HCT116 (cell line): ENCODE measurements at regions not wholly inside any gene's neighbourhood (a gene's known extent, or its start where the extent isn't known, plus 50 kb on each side); places are given as distances from the start of the nearest gene placed in this dataset.

ENCODE experiments used
- ATAC-seq: fragments of 200-7000 bp; cut with Tn5 transposase; 2 replicates; pipeline ENCODE4 v1.9.1; 2020; ENCODE audit warnings: mild to moderate bottlenecking, moderate library complexity
- BruUV-seq: library from RNA; stranded (reverse); fragments of 400-500 nt; replicated peaks from 2 replicates; lab custom pipeline; 2021; lab: Mats Ljungman, UMichigan
- CTCF ChIA-PET: fragments of 300-600 bp; sonication (Branson Sonifier 250); formaldehyde crosslinking; loops from one replicate; lab custom pipeline; 2021; ENCODE audit warnings: antibody characterized with exemption; lab: Charles Lee
- POLR2A ChIA-PET: fragments of 300-600, 350-600 bp; sonication (Branson Sonifier 250); formaldehyde crosslinking; loops from one replicate; lab custom pipeline; 2021; ENCODE audit warnings: antibody characterized with exemption; lab: Charles Lee
- RAD21 ChIA-PET, 2 experiments: fragments of 300-600 bp; sonication (Branson Sonifier 250); formaldehyde crosslinking; loops; one replicate each; lab custom pipeline; 2023; ENCODE audit warnings: low total read pairs in 2 of 2; ENCODE audit not compliant: uncharacterized antibody in 2 of 2, unreplicated experiment in 2 of 2, low non-redundant PET in 1 of 2; lab: Charles Lee
- DNase-seq: peaks from one replicate; pipeline ENCODE4 v3.0.0-alpha.2; 2010; ENCODE audit warnings: low read depth, low spot score
- H2AFZ ChIP-seq: fragments of 200-600 bp; shearing (Covaris generic), sonication (generic); 2 replicates; pipeline ENCODE4 v1.6.1; 2017; ENCODE audit warnings: low read depth, mixed run types, mixed read lengths, antibody characterized with exemption, low read length; ENCODE audit not compliant: poor library complexity, severe bottlenecking
- H3K27ac ChIP-seq: 2 replicates; pipeline ENCODE4 v1.5.1; 2012; ENCODE audit warnings: low read depth, low read length
- H3K27me3 ChIP-seq: fragments of 200-600 bp; sonication (generic); 2 replicates; pipeline ENCODE4 v1.6.1; 2016; ENCODE audit warnings: mixed run types, low read length, mixed read lengths; ENCODE audit not compliant: insufficient read depth
- H3K36me3 ChIP-seq, 2 experiments: fragments of 200-500 bp in 1 of 2; fragments of 200-600 bp in 1 of 2; sonication (Bioruptor generic) in 1 of 2; sonication (generic) in 1 of 2; 2 replicates each; pipeline versions ENCODE4 v1.5.1 to v1.6.1; 2014 to 2016; ENCODE audit warnings: low read length in 2 of 2, inconsistent platforms in 1 of 2, mixed read lengths in 1 of 2, mixed run types in 1 of 2; ENCODE audit not compliant: insufficient read depth in 2 of 2, control insufficient read depth in 1 of 2
- H3K4me1 ChIP-seq, 2 experiments: fragments of 200-600 bp in 1 of 2; sonication (generic) in 1 of 2; 2 replicates each; pipeline versions ENCODE4 v1.5.1 to v1.6.1; 2012 to 2017; ENCODE audit warnings: low read length in 2 of 2, inconsistent platforms in 1 of 2, mild to moderate bottlenecking in 1 of 2, mixed read lengths in 1 of 2, mixed run types in 1 of 2, moderate library complexity in 1 of 2; ENCODE audit not compliant: insufficient read depth in 2 of 2, control insufficient read depth in 1 of 2
- H3K4me2 ChIP-seq: fragments of 200-600 bp; sonication (generic); 2 replicates; pipeline ENCODE4 v1.6.1; 2017; ENCODE audit warnings: mixed run types, low read length, mixed read lengths
- H3K4me3 ChIP-seq, 2 experiments: fragments of 200-600 bp in 1 of 2; sonication (generic) in 1 of 2; replicated peaks in 1 of 2; 2 replicates each; pipeline ENCODE4 v1.5.1; 2011 to 2016; ENCODE audit warnings: low read length in 2 of 2, control low read depth in 1 of 2, low read depth in 1 of 2, mild to moderate bottlenecking in 1 of 2, mixed read lengths in 1 of 2, mixed run types in 1 of 2
- H3K79me2 ChIP-seq: fragments of 200-600 bp; sonication (generic); 2 replicates; pipeline ENCODE4 v1.6.1; 2017; ENCODE audit warnings: mild to moderate bottlenecking, mixed run types, low read length, moderate library complexity, mixed read lengths; ENCODE audit not compliant: insufficient read depth
- H3K9ac ChIP-seq: fragments of 200-600 bp; sonication (generic); 2 replicates; pipeline ENCODE4 v1.6.1; 2016; ENCODE audit warnings: low read length, mixed read lengths
- H3K9me2 ChIP-seq: fragments of 200-600 bp; sonication (generic), shearing (Covaris generic); 2 replicates; pipeline ENCODE4 v1.6.1; 2017; ENCODE audit warnings: mixed run types, mild to moderate bottlenecking, moderate library complexity; ENCODE audit not compliant: insufficient read depth
- H3K9me3 ChIP-seq, 2 experiments: fragments of 200-500 bp in 1 of 2; fragments of 200-600 bp in 1 of 2; sonication (Bioruptor generic) in 1 of 2; sonication (generic) in 1 of 2; 2 replicates each; pipeline ENCODE4 v1.6.1; 2014 to 2017; ENCODE audit warnings: low read length in 2 of 2, mixed read lengths in 2 of 2, inconsistent platforms in 1 of 2, low read depth in 1 of 2, mild to moderate bottlenecking in 1 of 2, mixed run types in 1 of 2, moderate library complexity in 1 of 2; ENCODE audit not compliant: control insufficient read depth in 1 of 2, insufficient read depth in 1 of 2
- H4K20me1 ChIP-seq: fragments of 200-600 bp; sonication (generic), shearing (Covaris generic); 2 replicates; pipeline ENCODE4 v1.6.1; 2017; ENCODE audit warnings: mixed run types, mild to moderate bottlenecking, moderate library complexity; ENCODE audit not compliant: insufficient read depth
- CBX3 ChIP-seq: IDR thresholded peaks from 2 replicates; pipeline ENCODE4 v1.6.1; 2012; ENCODE audit warnings: low read depth
- ELF1 ChIP-seq: IDR thresholded peaks from 2 replicates; pipeline ENCODE4 v1.6.1; 2012; ENCODE audit warnings: low read depth, borderline replicate concordance
- EZH2 ChIP-seq: fragments of 200-600 bp; sonication (generic); IDR thresholded peaks from 2 replicates; pipeline ENCODE4 v1.6.1; 2017; ENCODE audit warnings: antibody characterized with exemption, mixed run types
- JUND ChIP-seq: IDR thresholded peaks from 2 replicates; pipeline ENCODE4 v1.6.1; 2012
- RAD21 ChIP-seq: IDR thresholded peaks from 2 replicates; pipeline ENCODE4 v1.6.1; 2012; ENCODE audit warnings: low read depth, mild to moderate bottlenecking
- SIN3A ChIP-seq: IDR thresholded peaks from 2 replicates; pipeline ENCODE4 v1.6.1; 2012; ENCODE audit warnings: low read depth
- SP1 ChIP-seq: IDR thresholded peaks from 2 replicates; pipeline ENCODE4 v1.6.1; 2012; ENCODE audit warnings: low read depth
- TCF7L2 ChIP-seq: IDR thresholded peaks from 2 replicates; pipeline ENCODE4 v1.7.0; 2011; ENCODE audit warnings: borderline replicate concordance, inconsistent platforms; ENCODE audit not compliant: insufficient read depth, insufficient read length; ENCODE audit errors: extremely low read depth
- YY1 ChIP-seq: IDR thresholded peaks from 2 replicates; pipeline ENCODE4 v1.6.1; 2011; ENCODE audit warnings: low read length, low read depth, moderate library complexity, mild to moderate bottlenecking; ENCODE audit not compliant: insufficient replicate concordance; ENCODE audit errors: extremely low read depth
- ZNF274 ChIP-seq: fragments of 200-500 bp; sonication (Bioruptor generic); IDR thresholded peaks from 2 replicates; pipeline ENCODE4 v1.6.1; 2014; ENCODE audit warnings: mild to moderate bottlenecking, low read depth, low read length, inconsistent platforms
- intact Hi-C: fragments of 100-400 bp; cut with micrococcal nuclease; formaldehyde crosslinking; loops from 2 replicates; pipeline ENCODE4 v1.10.0; 2022
- TF ChIP-seq, protein P1 (sequence below), 3 experiments: fragments of 200-600 bp in 1 of 3; sonication (generic) in 1 of 3; IDR thresholded peaks in 2 of 3; conservative IDR thresholded peaks in 1 of 3; 2 replicates each; pipeline ENCODE4 v1.5.1; 2012 to 2017; ENCODE audit warnings: low read depth in 2 of 3, low read length in 2 of 3, antibody characterized with exemption in 1 of 3, borderline replicate concordance in 1 of 3, control low read depth in 1 of 3, mild to moderate bottlenecking in 1 of 3, mixed read lengths in 1 of 3, mixed run types in 1 of 3, moderate library complexity in 1 of 3; ENCODE audit not compliant: insufficient read depth in 1 of 3
- TF ChIP-seq, protein P2 (sequence below): IDR thresholded peaks from 2 replicates; pipeline ENCODE4 v1.6.1; 2012; ENCODE audit warnings: low read depth

DNA sequence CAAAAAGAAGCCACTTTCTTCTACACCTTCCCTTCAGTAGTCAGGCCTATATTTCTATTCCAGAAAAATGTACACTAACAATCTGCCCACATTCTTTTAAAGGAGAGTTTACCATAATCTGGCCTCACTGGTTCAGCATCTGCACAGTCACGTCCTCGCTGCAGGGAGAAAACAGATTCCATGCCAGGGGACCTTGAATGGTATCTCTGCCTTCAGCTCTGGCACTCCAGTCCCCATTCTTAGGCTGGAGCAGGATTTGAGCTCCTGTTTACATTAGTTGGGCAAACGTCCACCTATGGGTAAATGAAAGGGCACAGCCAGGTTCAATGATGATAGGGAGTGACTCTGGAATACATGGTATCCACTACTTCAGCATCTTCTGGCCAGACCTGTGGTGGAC is 371.0 kb upstream of the MTPN start:
- CTCF ChIA-PET: no interaction called here

More for the DNA sequence above, 371.0 kb upstream of the MTPN start:
- H3K27me3 ChIP-seq: no peaks in the 10 kb centered on the region
- H2AFZ ChIP-seq: no peak overlapping the region
- H3K4me3 ChIP-seq: no peak overlapping the region
- no peak for DNase-seq
- ATAC-seq: no peak
- no peaks in the 10 kb centered on the region for H4K20me1 ChIP-seq
- H3K9me3 ChIP-seq: no peaks in the 10 kb centered on the region
- RAD21 ChIA-PET: no interaction called here
- intact Hi-C loops: no loop called here
- H3K9ac ChIP-seq: no peak overlapping the region
- H3K4me1 ChIP-seq: no peaks in the 10 kb centered on the region
- no peaks in the 10 kb centered on the region for H3K9me2 ChIP-seq
- H3K4me2 ChIP-seq: no peak overlapping the region
- no peak for TF ChIP-seq JUND
- TF ChIP-seq, protein P1, sequence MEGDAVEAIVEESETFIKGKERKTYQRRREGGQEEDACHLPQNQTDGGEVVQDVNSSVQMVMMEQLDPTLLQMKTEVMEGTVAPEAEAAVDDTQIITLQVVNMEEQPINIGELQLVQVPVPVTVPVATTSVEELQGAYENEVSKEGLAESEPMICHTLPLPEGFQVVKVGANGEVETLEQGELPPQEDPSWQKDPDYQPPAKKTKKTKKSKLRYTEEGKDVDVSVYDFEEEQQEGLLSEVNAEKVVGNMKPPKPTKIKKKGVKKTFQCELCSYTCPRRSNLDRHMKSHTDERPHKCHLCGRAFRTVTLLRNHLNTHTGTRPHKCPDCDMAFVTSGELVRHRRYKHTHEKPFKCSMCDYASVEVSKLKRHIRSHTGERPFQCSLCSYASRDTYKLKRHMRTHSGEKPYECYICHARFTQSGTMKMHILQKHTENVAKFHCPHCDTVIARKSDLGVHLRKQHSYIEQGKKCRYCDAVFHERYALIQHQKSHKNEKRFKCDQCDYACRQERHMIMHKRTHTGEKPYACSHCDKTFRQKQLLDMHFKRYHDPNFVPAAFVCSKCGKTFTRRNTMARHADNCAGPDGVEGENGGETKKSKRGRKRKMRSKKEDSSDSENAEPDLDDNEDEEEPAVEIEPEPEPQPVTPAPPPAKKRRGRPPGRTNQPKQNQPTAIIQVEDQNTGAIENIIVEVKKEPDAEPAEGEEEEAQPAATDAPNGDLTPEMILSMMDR (IDR thresholded peaks at IDR 0.05 in 2 of 3, conservative IDR thresholded peaks at IDR 0.05 in 1 of 3; ENCODE audit: borderline replicate concordance in 1 of 3, insufficient read depth in 1 of 3, low read depth in 2 of 3, low read length in 2 of 3): no peak
- no peak for TF ChIP-seq EZH2
- TF ChIP-seq YY1: no peak
- no peak for TF ChIP-seq TCF7L2
- no peak for TF ChIP-seq SP1
- TF ChIP-seq RAD21: no peak
- TF ChIP-seq ELF1: no peak
- TF ChIP-seq SIN3A: no peak
- no peak for TF ChIP-seq CBX3
- TF ChIP-seq, protein P2, sequence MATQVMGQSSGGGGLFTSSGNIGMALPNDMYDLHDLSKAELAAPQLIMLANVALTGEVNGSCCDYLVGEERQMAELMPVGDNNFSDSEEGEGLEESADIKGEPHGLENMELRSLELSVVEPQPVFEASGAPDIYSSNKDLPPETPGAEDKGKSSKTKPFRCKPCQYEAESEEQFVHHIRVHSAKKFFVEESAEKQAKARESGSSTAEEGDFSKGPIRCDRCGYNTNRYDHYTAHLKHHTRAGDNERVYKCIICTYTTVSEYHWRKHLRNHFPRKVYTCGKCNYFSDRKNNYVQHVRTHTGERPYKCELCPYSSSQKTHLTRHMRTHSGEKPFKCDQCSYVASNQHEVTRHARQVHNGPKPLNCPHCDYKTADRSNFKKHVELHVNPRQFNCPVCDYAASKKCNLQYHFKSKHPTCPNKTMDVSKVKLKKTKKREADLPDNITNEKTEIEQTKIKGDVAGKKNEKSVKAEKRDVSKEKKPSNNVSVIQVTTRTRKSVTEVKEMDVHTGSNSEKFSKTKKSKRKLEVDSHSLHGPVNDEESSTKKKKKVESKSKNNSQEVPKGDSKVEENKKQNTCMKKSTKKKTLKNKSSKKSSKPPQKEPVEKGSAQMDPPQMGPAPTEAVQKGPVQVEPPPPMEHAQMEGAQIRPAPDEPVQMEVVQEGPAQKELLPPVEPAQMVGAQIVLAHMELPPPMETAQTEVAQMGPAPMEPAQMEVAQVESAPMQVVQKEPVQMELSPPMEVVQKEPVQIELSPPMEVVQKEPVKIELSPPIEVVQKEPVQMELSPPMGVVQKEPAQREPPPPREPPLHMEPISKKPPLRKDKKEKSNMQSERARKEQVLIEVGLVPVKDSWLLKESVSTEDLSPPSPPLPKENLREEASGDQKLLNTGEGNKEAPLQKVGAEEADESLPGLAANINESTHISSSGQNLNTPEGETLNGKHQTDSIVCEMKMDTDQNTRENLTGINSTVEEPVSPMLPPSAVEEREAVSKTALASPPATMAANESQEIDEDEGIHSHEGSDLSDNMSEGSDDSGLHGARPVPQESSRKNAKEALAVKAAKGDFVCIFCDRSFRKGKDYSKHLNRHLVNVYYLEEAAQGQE: no peak
- no peak for TF ChIP-seq ZNF274
- POLR2A ChIA-PET: no interaction called here
- H3K79me2 ChIP-seq: no peaks in the 10 kb centered on the region
- BruUV-seq: no TSS peak
- H3K36me3 ChIP-seq: no peaks in the 10 kb centered on the region
- no peak overlapping the region for H3K27ac ChIP-seq
